H9 (cell line): ENCODE measurements at regions not wholly inside any gene's neighbourhood (a gene's known extent, or its start where the extent isn't known, plus 50 kb on each side); places are given as distances from the start of the nearest gene placed in this dataset.

Experiments used
- DNase-seq: peaks from one replicate; pipeline ENCODE4 v3.0.0-alpha.2; 2017
- H2AFZ ChIP-seq: one replicate; pipeline ENCODE4 v1.6.1; 2013; ENCODE audit warnings: mild to moderate bottlenecking, low read length, control low read depth, moderate library complexity
- H2AK5ac ChIP-seq: 2 replicates; pipeline ENCODE4 v1.6.1; 2013; ENCODE audit warnings: low read length, control low read depth, mixed read lengths; ENCODE audit not compliant: insufficient read length
- H2BK120ac ChIP-seq: one replicate; pipeline ENCODE4 v1.6.1; 2013; ENCODE audit warnings: low read depth, mild to moderate bottlenecking, low read length, control low read depth, inconsistent platforms; ENCODE audit not compliant: poor library complexity, severe bottlenecking
- H2BK12ac ChIP-seq: 2 replicates; pipeline ENCODE4 v1.6.1; 2013; ENCODE audit warnings: low read length, control low read depth, mixed read lengths, low read depth; ENCODE audit not compliant: insufficient read length
- H2BK15ac ChIP-seq: 2 replicates; pipeline ENCODE4 v1.6.1; 2013; ENCODE audit warnings: low read depth, low read length, control low read depth
- H2BK20ac ChIP-seq: one replicate; pipeline ENCODE4 v1.6.1; 2013; ENCODE audit warnings: low read depth, mild to moderate bottlenecking, low read length, control low read depth, inconsistent platforms; ENCODE audit not compliant: poor library complexity, severe bottlenecking
- H2BK5ac ChIP-seq: 2 replicates; pipeline ENCODE4 v1.6.1; 2013; ENCODE audit warnings: low read length, control low read depth, mixed read lengths; ENCODE audit not compliant: insufficient read length
- H3K14ac ChIP-seq: 2 replicates; pipeline ENCODE4 v1.6.1; 2013; ENCODE audit warnings: low read length, control low read depth; ENCODE audit not compliant: insufficient read depth
- H3K18ac ChIP-seq: 2 replicates; pipeline ENCODE4 v1.6.1; 2013; ENCODE audit warnings: low read depth, mild to moderate bottlenecking, mixed read lengths, low read length, control low read depth; ENCODE audit not compliant: insufficient read length
- H3K23ac ChIP-seq: 2 replicates; pipeline ENCODE4 v1.6.1; 2013; ENCODE audit warnings: low read length, control low read depth, mixed read lengths, low read depth; ENCODE audit not compliant: insufficient read length
- H3K23me2 ChIP-seq: 2 replicates; pipeline ENCODE4 v1.6.1; 2013; ENCODE audit warnings: low read depth, mild to moderate bottlenecking, mixed read lengths, low read length, control low read depth; ENCODE audit not compliant: insufficient read length, poor library complexity, severe bottlenecking
- H3K27ac ChIP-seq: 2 replicates; pipeline ENCODE4 v1.5.1; 2013; ENCODE audit warnings: low read length, control low read depth, mixed read lengths, low read depth; ENCODE audit not compliant: insufficient read length
- H3K27me3 ChIP-seq: 2 replicates; pipeline ENCODE4 v1.6.1; 2013; ENCODE audit warnings: low read length, control low read depth, inconsistent platforms; ENCODE audit not compliant: insufficient read depth
- H3K4ac ChIP-seq: 2 replicates; pipeline ENCODE4 v1.6.1; 2013; ENCODE audit warnings: low read depth, mild to moderate bottlenecking, control low read depth, inconsistent platforms, low read length, moderate library complexity
- H3K4me1 ChIP-seq: 2 replicates; pipeline ENCODE4 v1.6.1; 2013; ENCODE audit warnings: low read length, control low read depth, inconsistent platforms; ENCODE audit not compliant: insufficient read depth
- H3K4me2 ChIP-seq: 2 replicates; pipeline ENCODE4 v1.6.1; 2013; ENCODE audit warnings: low read length, control low read depth, mixed read lengths; ENCODE audit not compliant: insufficient read length, insufficient read depth
- H3K56ac ChIP-seq: 2 replicates; pipeline ENCODE4 v1.6.1; 2013; ENCODE audit warnings: low read depth, mild to moderate bottlenecking, mixed read lengths, low read length, control low read depth; ENCODE audit not compliant: insufficient read length
- H3K79me1 ChIP-seq: 2 replicates; pipeline ENCODE4 v1.6.1; 2013; ENCODE audit warnings: low read depth, mild to moderate bottlenecking, moderate library complexity, low read length, control low read depth, inconsistent platforms; ENCODE audit not compliant: insufficient read depth, poor library complexity, severe bottlenecking
- H3K79me2 ChIP-seq: 2 replicates; pipeline ENCODE4 v1.6.1; 2013; ENCODE audit warnings: low read length, control low read depth, inconsistent platforms; ENCODE audit not compliant: insufficient read depth
- H3K9ac ChIP-seq: 2 replicates; pipeline ENCODE4 v1.6.1; 2013; ENCODE audit warnings: low read length, control low read depth, mixed read lengths; ENCODE audit not compliant: insufficient read length; ENCODE audit errors: extremely low read depth
- H3K9me3 ChIP-seq: one replicate; pipeline ENCODE4 v1.6.1; 2013; ENCODE audit warnings: low read depth, low read length, inconsistent platforms; ENCODE audit not compliant: control insufficient read depth
- H3T11ph ChIP-seq: one replicate; pipeline ENCODE4 v1.6.1; 2013; ENCODE audit warnings: mild to moderate bottlenecking, low read length, control low read depth, inconsistent platforms
- H4K20me1 ChIP-seq: one replicate; pipeline ENCODE4 v1.6.1; 2013; ENCODE audit not compliant: control insufficient read depth, insufficient read length, insufficient read depth
- H4K5ac ChIP-seq: 2 replicates; pipeline ENCODE4 v1.6.1; 2013; ENCODE audit warnings: low read depth, mild to moderate bottlenecking, mixed read lengths, low read length, control low read depth; ENCODE audit not compliant: insufficient read length
- H4K8ac ChIP-seq: replicated peaks from 2 replicates; pipeline ENCODE4 v1.6.1; 2013; ENCODE audit warnings: low read length, control low read depth, mixed read lengths, low read depth; ENCODE audit not compliant: insufficient read length
- H4K91ac ChIP-seq: 2 replicates; pipeline ENCODE4 v1.6.1; 2013; ENCODE audit warnings: low read depth, mild to moderate bottlenecking, moderate library complexity, mixed read lengths, low read length, control low read depth; ENCODE audit not compliant: insufficient read length
- H3K27ac Mint-ChIP-seq, 3 experiments: 2 replicates in 2 of 3; 3 replicates in 1 of 3; pipeline ENCODE4 v1.8.0; 2020 to 2021; ENCODE audit warnings: mixed read lengths in 3 of 3, mild to moderate bottlenecking in 1 of 3, moderate library complexity in 1 of 3
- H3K27me3 Mint-ChIP-seq: 2 replicates; pipeline ENCODE4 v1.8.0; 2021; ENCODE audit warnings: low read depth, mild to moderate bottlenecking, moderate library complexity, mixed read lengths
- H3K36me3 Mint-ChIP-seq, 3 experiments: 2 replicates in 2 of 3; 3 replicates in 1 of 3; pipeline ENCODE4 v1.8.0; 2020 to 2021; ENCODE audit warnings: low read depth in 3 of 3, mixed read lengths in 3 of 3; ENCODE audit not compliant: insufficient read depth in 1 of 3
- H3K4me1 Mint-ChIP-seq, 2 experiments: 2 replicates each; pipeline ENCODE4 v1.8.0; 2020; ENCODE audit warnings: mixed read lengths in 2 of 2
- H3K4me3 Mint-ChIP-seq, 2 experiments: 2 replicates in 1 of 2; 3 replicates in 1 of 2; pipeline ENCODE4 v1.8.0; 2020 to 2021; ENCODE audit warnings: mild to moderate bottlenecking in 2 of 2, mixed read lengths in 2 of 2, moderate library complexity in 1 of 2
- H3K9me3 Mint-ChIP-seq, 2 experiments: 2 replicates in 1 of 2; 3 replicates in 1 of 2; pipeline ENCODE4 v1.8.0; 2020; ENCODE audit warnings: mild to moderate bottlenecking in 2 of 2, mixed read lengths in 2 of 2, moderate library complexity in 1 of 2
- WGBS: extraction: QIAGEN DNeasy Blood & Tissue Kit; methylation state at CpG from one replicate; pipeline ENCODE4 v1.1.7; 2013; ENCODE audit warnings: missing lambda C conversion rate, low lambda C conversion rate, mixed read lengths; ENCODE audit not compliant: insufficient read length; ENCODE audit errors: extremely low coverage; 5-methylcytosine and 5-hydroxymethylcytosine counted together
- TF ChIP-seq, protein P1 (sequence below): fragments of 200-600 bp; sonication (generic); conservative IDR thresholded peaks from 3 replicates; pipeline ENCODE4 v1.8.0; 2021; ENCODE audit warnings: antibody characterized with exemption, mild to moderate bottlenecking

DNA sequence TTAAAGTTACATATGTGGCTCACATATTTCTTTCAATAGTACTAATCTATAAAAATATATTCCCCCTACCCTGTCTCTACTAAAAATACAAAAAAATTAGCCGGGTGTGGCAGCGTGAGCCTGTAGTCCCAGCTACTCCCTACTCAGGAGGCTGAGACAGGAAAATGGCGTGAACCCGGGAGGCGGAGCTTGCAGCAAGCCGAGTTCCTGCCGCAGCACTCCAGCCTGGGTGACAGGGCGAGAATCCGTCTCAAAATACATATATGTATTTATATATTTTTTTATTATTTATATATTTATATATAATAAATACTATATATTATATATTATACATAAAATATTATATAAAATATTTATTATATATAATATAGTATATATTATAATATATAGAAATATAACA is 69.7 kb upstream of the GRM3 start:
- no peak overlapping the region for H4K8ac ChIP-seq
- no peak overlapping the region for H3T11ph ChIP-seq
- H2BK15ac ChIP-seq: no peak overlapping the region
- H3K27ac ChIP-seq: no peak overlapping the region
- no peaks in the 10 kb centered on the region for H3K79me2 ChIP-seq
- H2BK20ac ChIP-seq: no peak overlapping the region
- no peaks in the 10 kb centered on the region for H4K20me1 ChIP-seq
- H3K9ac ChIP-seq: no peak overlapping the region
- no peaks in the 10 kb centered on the region for H3K9me3 ChIP-seq
- H3K4me1 ChIP-seq: no peaks in the 10 kb centered on the region
- no peak overlapping the region for H2BK12ac ChIP-seq
- H3K18ac ChIP-seq: no peak overlapping the region
- H3K79me1 ChIP-seq: no peaks in the 10 kb centered on the region
- Mint-ChIP-seq H3K27me3 (no peaks in the 10 kb centered on the region; the same call in 1 of the 2 replicates), H3K27ac (no peak overlapping the region), H3K36me3 (no peaks in the 10 kb centered on the region), H3K4me1 (no peaks in the 10 kb centered on the region), H3K4me3 (no peak overlapping the region), H3K9me3 (no peaks in the 10 kb centered on the region; a peak in 2 of 5 replicates)
- no peak overlapping the region for H3K4ac ChIP-seq
- no peak overlapping the region for H3K23ac ChIP-seq
- H4K5ac ChIP-seq: no peak overlapping the region
- no peak overlapping the region for H2AK5ac ChIP-seq
- TF ChIP-seq, protein P1, sequence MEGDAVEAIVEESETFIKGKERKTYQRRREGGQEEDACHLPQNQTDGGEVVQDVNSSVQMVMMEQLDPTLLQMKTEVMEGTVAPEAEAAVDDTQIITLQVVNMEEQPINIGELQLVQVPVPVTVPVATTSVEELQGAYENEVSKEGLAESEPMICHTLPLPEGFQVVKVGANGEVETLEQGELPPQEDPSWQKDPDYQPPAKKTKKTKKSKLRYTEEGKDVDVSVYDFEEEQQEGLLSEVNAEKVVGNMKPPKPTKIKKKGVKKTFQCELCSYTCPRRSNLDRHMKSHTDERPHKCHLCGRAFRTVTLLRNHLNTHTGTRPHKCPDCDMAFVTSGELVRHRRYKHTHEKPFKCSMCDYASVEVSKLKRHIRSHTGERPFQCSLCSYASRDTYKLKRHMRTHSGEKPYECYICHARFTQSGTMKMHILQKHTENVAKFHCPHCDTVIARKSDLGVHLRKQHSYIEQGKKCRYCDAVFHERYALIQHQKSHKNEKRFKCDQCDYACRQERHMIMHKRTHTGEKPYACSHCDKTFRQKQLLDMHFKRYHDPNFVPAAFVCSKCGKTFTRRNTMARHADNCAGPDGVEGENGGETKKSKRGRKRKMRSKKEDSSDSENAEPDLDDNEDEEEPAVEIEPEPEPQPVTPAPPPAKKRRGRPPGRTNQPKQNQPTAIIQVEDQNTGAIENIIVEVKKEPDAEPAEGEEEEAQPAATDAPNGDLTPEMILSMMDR: no peak
- H2AFZ ChIP-seq: no peak overlapping the region
- H2BK120ac ChIP-seq: no peak overlapping the region
- WGBS: no CpG with 5 or more reads among the region's 9 CpGs
- peak; percentile 45 for DNase-seq
- no peak overlapping the region for H3K56ac ChIP-seq
- no peak overlapping the region for H2BK5ac ChIP-seq
- no peak overlapping the region for H3K14ac ChIP-seq
- no peaks in the 10 kb centered on the region for H3K27me3 ChIP-seq
- no peak overlapping the region for H3K4me2 ChIP-seq
- H3K23me2 ChIP-seq: no peaks in the 10 kb centered on the region
- no peak overlapping the region for H4K91ac ChIP-seq
